ENCODE measurements at regions not wholly inside any gene's neighbourhood (a gene's known extent, or its start where the extent isn't known, plus 50 kb on each side); places are given as distances from the start of the nearest gene placed in this dataset.

- H3K9me3 ChIP-seq: no peaks in the 10 kb centered on the region
- no peak for DNase-seq (ENCODE audit: low spot score)
- no peak for TF ChIP-seq POLR2A (IDR thresholded peaks at IDR 0.05)
- TF ChIP-seq POLR2AphosphoS5 (IDR thresholded peaks at IDR 0.05): no peak
- TF ChIP-seq CTCF (IDR thresholded peaks at IDR 0.05): no peak
- no peaks in the 10 kb centered on the region for H3K27me3 ChIP-seq (replicated peaks; ENCODE audit: insufficient read depth)
- H3K4me1 ChIP-seq (replicated peaks): no peaks in the 10 kb centered on the region
- no peak overlapping the region for H3K4me3 ChIP-seq
- H3K36me3 ChIP-seq: no peaks in the 10 kb centered on the region
- intact Hi-C loops (cut with DNase I): loop anchor here (10.0 kb wide), 1 partner anchor 344 kb away; no protein-coding TSS in a partner anchor
- H3K27ac ChIP-seq: no peak overlapping the region
These were observed 296.6 kb upstream of the PMFBP1 start for GRCh38 chr16:72468582-72468981.

- intact Hi-C loops (cut with DNase I): loop anchor here (10.0 kb wide), 1 partner anchor 342 kb away; no protein-coding TSS in a partner anchor
- TF ChIP-seq CTCF (IDR thresholded peaks at IDR 0.05) (peak in 2 of 4 experiments; percentile 27 to 44), POLR2A (IDR thresholded peaks at IDR 0.05) (no peak)
- no peak overlapping the region for H3K4me3 ChIP-seq
- H3K4me1 ChIP-seq (replicated peaks): no peaks in the 10 kb centered on the region
- no peaks in the 10 kb centered on the region for H3K9me3 ChIP-seq
- DNase-seq (ENCODE audit: low spot score): no peak
- no peak overlapping the region for H3K27ac ChIP-seq
- H3K36me3 ChIP-seq: no peaks in the 10 kb centered on the region
- WGBS: 46% methylated on average over 3 of the region's 3 CpGs
- H3K27me3 ChIP-seq (replicated peaks; ENCODE audit: insufficient read depth): no peaks in the 10 kb centered on the region
These were observed 295.3 kb upstream of the PMFBP1 start for GRCh38 chr16:72467157-72467759.

- no peaks in the 10 kb centered on the region for H3K4me1 ChIP-seq (replicated peaks)
- intact Hi-C loops (cut with DNase I): loop anchor here (10.0 kb wide), 1 partner anchor 340 kb away; no protein-coding TSS in a partner anchor
- H3K36me3 ChIP-seq: no peaks in the 10 kb centered on the region
- no peak for TF ChIP-seq POLR2AphosphoS5 (IDR thresholded peaks at IDR 0.05)
- TF ChIP-seq CTCF (IDR thresholded peaks at IDR 0.05): no peak
- no peak for TF ChIP-seq POLR2A (IDR thresholded peaks at IDR 0.05)
- no peak overlapping the region for H3K27ac ChIP-seq
- DNase-seq (ENCODE audit: low spot score): no peak
- WGBS: 72% methylated on average over 5 of the region's 5 CpGs
- H3K27me3 ChIP-seq (replicated peaks; ENCODE audit: insufficient read depth): no peaks in the 10 kb centered on the region
- H3K4me3 ChIP-seq: no peak overlapping the region
- no peaks in the 10 kb centered on the region for H3K9me3 ChIP-seq
These were observed 292.8 kb upstream of the PMFBP1 start for GRCh38 chr16:72464597-72465368.

- TF ChIP-seq POLR2A (IDR thresholded peaks at IDR 0.05): no peak
- TF ChIP-seq CTCF (IDR thresholded peaks at IDR 0.05): no peak
- no peak for TF ChIP-seq POLR2AphosphoS5 (IDR thresholded peaks at IDR 0.05)
- Histone ChIP-seq H3K27me3 (replicated peaks; ENCODE audit: insufficient read depth) (no peaks in the 10 kb centered on the region), H3K36me3 (no peaks in the 10 kb centered on the region), H3K27ac (no peak overlapping the region), H3K9me3 (no peaks in the 10 kb centered on the region), H3K4me1 (replicated peaks) (no peaks in the 10 kb centered on the region), H3K4me3 (no peak overlapping the region)
- WGBS: 97% methylated on average over 1 of the region's 1 CpG
- no peak for DNase-seq (ENCODE audit: low spot score)
- intact Hi-C loops (cut with DNase I): loop anchor here (10.0 kb wide), 1 partner anchor 339 kb away; no protein-coding TSS in a partner anchor
These were observed 292.1 kb upstream of the PMFBP1 start for GRCh38 chr16:72464052-72464451.
